Heart right ventricle (tissue), 16 donors: ENCODE measurements at regions not wholly inside any gene's neighbourhood (a gene's known extent, or its start where the extent isn't known, plus 50 kb on each side); places are given as distances from the start of the nearest gene placed in this dataset.

Source experiments
- ATAC-seq, 8 donors: fragments of 200-7000 bp; cut with Tn5 transposase; one replicate each; pipeline ENCODE4 v1.9.1; 2020; ENCODE audit warnings: mild to moderate bottlenecking in 8 of 8, moderate library complexity in 8 of 8, moderate number of reproducible peaks in 1 of 8
- DNase-seq, 2 donors: peaks; one replicate each; pipeline ENCODE4 v3.0.0-alpha.2; 2020
- H3K27ac ChIP-seq, 10 donors: fragments of 200-600 bp; sonication (generic) in 2 of 10; one replicate each; pipeline versions ENCODE4 v1.5.0 to v1.8.0; 2020 to 2022; ENCODE audit warnings: mild to moderate bottlenecking in 3 of 10
- H3K27me3 ChIP-seq, 7 donors: fragments of 200-600 bp; one replicate each; pipeline ENCODE4 v1.8.0; 2021 to 2022; ENCODE audit warnings: mild to moderate bottlenecking in 2 of 7
- H3K36me3 ChIP-seq, 9 donors: fragments of 200-600 bp; sonication (generic) in 1 of 9; one replicate each; pipeline versions ENCODE4 v1.5.0 to v1.8.0; 2020 to 2022; ENCODE audit warnings: mild to moderate bottlenecking in 2 of 9
- H3K4me1 ChIP-seq, 9 donors: fragments of 200-600 bp; sonication (generic) in 1 of 9; one replicate each; pipeline versions ENCODE4 v1.5.0 to v1.8.0; 2020 to 2022; ENCODE audit warnings: mild to moderate bottlenecking in 4 of 9
- H3K4me3 ChIP-seq, 10 donors: fragments of 200-600 bp; sonication (generic) in 2 of 10; one replicate each; pipeline versions ENCODE4 v1.5.0 to v1.8.0; 2020 to 2022; ENCODE audit warnings: mild to moderate bottlenecking in 7 of 10, moderate library complexity in 2 of 10
- H3K9me3 ChIP-seq, 11 donors: fragments of 200-600 bp in 10 of 11; sonication (generic) in 2 of 11; one replicate each; pipeline versions ENCODE4 v1.5.0 to v1.8.0; 2013 to 2022; ENCODE audit warnings: mild to moderate bottlenecking in 2 of 11, control low read depth in 1 of 11, moderate library complexity in 1 of 11
- CTCF ChIP-seq, 9 donors: fragments of 200-600 bp; sonication (generic) in 2 of 9; IDR thresholded peaks; one replicate each; pipeline versions ENCODE4 v1.5.0 to v1.8.0; 2021 to 2022; ENCODE audit warnings: antibody characterized with exemption in 9 of 9, mild to moderate bottlenecking in 5 of 9, moderate library complexity in 1 of 9
- WGBS, 2 donors: extraction: QIAGEN DNeasy Blood & Tissue Kit; methylation state at CpG; one replicate each; pipeline ENCODE4 v1.1.7; 2013; ENCODE audit warnings: inconsistent platforms in 1 of 2; 5-methylcytosine and 5-hydroxymethylcytosine counted together
- intact Hi-C, 10 donors: fragments of 100-400 bp; cut with DNase I; formaldehyde crosslinking; loops; one replicate each; pipeline versions ENCODE4 v1.11.1 to v1.14.2; 2022
- donor health status: Arrhythmogenic right ventricular cardiomyopathy.
- donor health status: ischemic (EF 13 %, LVEDD 7.1; RV severe dilation, severe dysfunction).
- donor health status: healthy with polysubstance abuse.
- donor health status: DM: no; HTN: yes; CAD: no.
- donor health status: DM: no; HTN: no; CAD: no.
- donor health status: ischemic (EF 25% LVEDD 6.9; RV normal size, moderate dysfunction).
- donor health status: ischemic (EF 25% LVEDD 5.7; RV mildly dilated, moderate dysfunction).
- donor health status: healthy.
- donor health status: DM: yes; HTN: yes; CAD: no.
- donor health status: Ischemic cardiomyopathy.
- donor health status: ischemic (EF 35%, LVEDD 5.7; RV mildly dilated, moderate dysfunction).
- donor health status: nonischemic (EF 11% LVEDD 7.7; RV severe dilation, severe dysfunction).
- donor health status: DM: yes; HTN: yes; CAD: no.
- donor health status: PGD.
- donor health status: ischemic (EF 29% LVEDD 5.4; RV normal size, mild dysfunction).
- donor health status: nonischemic (EF 23%, LVEDD 6.1; RV moderate dilation, normal function).

- intact Hi-C loops: no loop called here
- H3K36me3 ChIP-seq: no peaks in the 10 kb centered on the region
- TF ChIP-seq CTCF (IDR thresholded peaks at IDR 0.05): no peak
- no peaks in the 10 kb centered on the region for H3K9me3 ChIP-seq
- H3K27ac ChIP-seq: no peak overlapping the region
- ATAC-seq (no peak), DNase-seq (no peak)
- 83 to 85% methylated on average over 3 of the region's 3 CpGs for WGBS, 2 donors
- no peak overlapping the region for H3K4me3 ChIP-seq
- no peaks in the 10 kb centered on the region for H3K4me1 ChIP-seq
- no peaks in the 10 kb centered on the region for H3K27me3 ChIP-seq
These were observed 481.4 kb upstream of the ALCAM start for GRCh38 chr3:104885214-104885814.

GRCh38 chr3:104886220-104886995, 480.3 kb upstream of the ALCAM start:
- H3K4me1 ChIP-seq: no peaks in the 10 kb centered on the region
- intact Hi-C loops: no loop called here
- WGBS, 2 donors: 79 to 93% methylated on average over 4 of the region's 4 CpGs
- H3K36me3 ChIP-seq: no peaks in the 10 kb centered on the region
- H3K9me3 ChIP-seq: no peaks in the 10 kb centered on the region
- DNase-seq (no peak), ATAC-seq (no peak)
- H3K4me3 ChIP-seq: no peak overlapping the region
- no peaks in the 10 kb centered on the region for H3K27me3 ChIP-seq
- TF ChIP-seq CTCF (IDR thresholded peaks at IDR 0.05): no peak
- H3K27ac ChIP-seq: no peak overlapping the region

- Histone ChIP-seq H3K4me3 (no peak overlapping the region), H3K36me3 (no peaks in the 10 kb centered on the region), H3K27ac (no peak overlapping the region), H3K27me3 (no peaks in the 10 kb centered on the region), H3K4me1 (no peaks in the 10 kb centered on the region), H3K9me3 (no peaks in the 10 kb centered on the region)
- no peak for TF ChIP-seq CTCF (IDR thresholded peaks at IDR 0.05)
- no peak for ATAC-seq
- WGBS, 2 donors: 57 to 60% methylated on average over 3 of the region's 3 CpGs
- no peak for DNase-seq
- intact Hi-C loops: no loop called here
These were observed 479.6 kb upstream of the ALCAM start for GRCh38 chr3:104887069-104887468.

- H3K36me3 ChIP-seq: no peaks in the 10 kb centered on the region
- H3K27me3 ChIP-seq: no peaks in the 10 kb centered on the region
- no peak overlapping the region for H3K27ac ChIP-seq
- 65 to 66% methylated on average over 2 of the region's 2 CpGs for WGBS, 2 donors
- ATAC-seq (no peak), DNase-seq (no peak)
- H3K4me3 ChIP-seq: no peak overlapping the region
- H3K4me1 ChIP-seq: no peaks in the 10 kb centered on the region
- H3K9me3 ChIP-seq: no peaks in the 10 kb centered on the region
- no peak for TF ChIP-seq CTCF (IDR thresholded peaks at IDR 0.05)
- intact Hi-C loops: no loop called here
These were observed 479.1 kb upstream of the ALCAM start for GRCh38 chr3:104887619-104888018.
